GM20431 (cell line): ENCODE measurements at regions not wholly inside any gene's neighbourhood (a gene's known extent, or its start where the extent isn't known, plus 50 kb on each side); places are given as distances from the start of the nearest gene placed in this dataset.

ENCODE experiments used
- in situ Hi-C: fragments of 300-500 bp; cut with MseI, MboI; formaldehyde crosslinking; loops from one replicate; pipeline ENCODE4 v1.15.0; 2020; ENCODE audit warnings: low sequenced_read_pairs; ENCODE audit not compliant: unreplicated experiment

DNA sequence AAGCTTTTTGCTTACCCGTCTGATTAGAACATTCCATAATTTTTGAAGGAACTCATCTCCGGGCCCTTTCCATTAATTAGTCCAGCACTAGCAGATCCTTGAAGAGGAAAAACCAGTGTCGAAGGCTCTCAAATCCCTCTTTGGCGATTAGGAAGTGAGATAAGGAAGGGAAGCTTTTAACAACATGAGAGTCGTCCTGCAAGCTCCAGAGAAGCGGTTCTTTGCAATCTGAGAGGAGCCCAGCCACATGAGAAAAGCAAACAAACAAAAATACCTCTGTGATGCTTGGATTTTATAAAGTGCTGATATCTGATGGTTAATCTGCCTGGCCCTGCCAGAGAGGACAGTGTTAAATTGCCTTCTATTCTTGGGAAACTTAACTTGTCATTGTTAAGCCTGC, 339.8 kb upstream of the SALL1 start:
- in situ Hi-C loops: no loop called here

GRCh38 chr16:51487880-51488279, 336.8 kb upstream of the SALL1 start:
- in situ Hi-C loops: no loop called here

- in situ Hi-C loops: no loop called here
Observed at GRCh38 chr16:51474414-51475091, 323.5 kb upstream of the SALL1 start.

- in situ Hi-C loops: no loop called here
Observed at GRCh38 chr16:51473091-51473490, 322.0 kb upstream of the SALL1 start.

DNA sequence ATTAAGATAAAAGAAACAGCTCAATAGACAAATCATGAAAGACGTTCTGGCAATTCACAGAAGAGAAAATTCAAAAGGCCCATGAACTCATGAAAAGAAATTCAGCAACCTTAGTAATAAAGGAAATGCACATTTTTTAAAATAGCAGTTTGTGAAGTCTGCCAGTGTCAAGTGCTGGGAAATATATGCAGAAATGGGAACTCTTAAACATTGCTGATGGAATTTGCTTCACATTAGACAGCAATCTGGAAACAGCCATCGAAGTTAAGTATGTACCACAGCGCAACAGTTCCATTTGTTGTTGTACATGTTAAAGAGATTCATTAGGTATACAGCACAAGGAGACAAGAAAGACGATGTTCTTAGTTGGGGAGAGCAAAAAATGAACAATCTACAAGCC, 319.4 kb upstream of the SALL1 start:
- in situ Hi-C loops: no loop called here

DNA sequence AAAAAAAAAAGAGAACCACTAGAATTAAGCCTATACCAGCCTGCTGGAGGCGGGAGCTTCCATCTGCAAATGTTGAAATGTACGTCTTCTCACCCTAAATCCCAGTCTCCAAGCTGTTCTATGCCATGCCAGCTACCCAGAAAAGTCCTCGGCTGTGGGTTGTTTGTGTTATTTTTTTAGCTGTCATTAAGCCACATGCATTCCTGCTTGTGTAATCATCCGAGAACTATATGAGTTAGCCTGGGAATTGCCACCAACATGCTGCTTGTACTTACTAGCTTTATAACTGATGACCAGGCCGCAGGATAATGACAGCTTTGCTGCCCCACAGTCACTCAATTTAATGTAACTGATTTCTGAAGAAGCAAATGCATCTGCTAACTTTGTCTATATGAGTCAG, 313.9 kb upstream of the SALL1 start:
- in situ Hi-C loops: no loop called here

DNA sequence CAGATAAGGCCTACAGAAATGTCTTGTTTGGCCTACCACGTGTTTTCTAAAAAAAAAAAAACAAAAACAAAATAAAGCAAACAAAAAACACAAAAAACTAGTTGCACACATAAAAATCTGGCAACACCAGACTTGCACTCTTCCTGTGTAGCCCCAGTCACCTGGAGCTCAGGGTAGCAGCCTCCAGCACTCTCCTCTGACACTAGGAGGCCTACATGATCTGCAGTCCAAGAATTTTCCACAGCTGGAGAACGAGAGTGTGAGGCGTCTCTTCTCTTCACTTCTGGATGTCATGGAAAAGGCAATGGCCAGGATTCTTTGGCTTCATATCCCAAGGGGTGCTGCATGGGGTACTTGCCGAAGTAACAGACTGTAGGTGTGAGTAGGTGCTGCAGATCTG, 310.2 kb upstream of the SALL1 start:
- in situ Hi-C loops: no loop called here

DNA sequence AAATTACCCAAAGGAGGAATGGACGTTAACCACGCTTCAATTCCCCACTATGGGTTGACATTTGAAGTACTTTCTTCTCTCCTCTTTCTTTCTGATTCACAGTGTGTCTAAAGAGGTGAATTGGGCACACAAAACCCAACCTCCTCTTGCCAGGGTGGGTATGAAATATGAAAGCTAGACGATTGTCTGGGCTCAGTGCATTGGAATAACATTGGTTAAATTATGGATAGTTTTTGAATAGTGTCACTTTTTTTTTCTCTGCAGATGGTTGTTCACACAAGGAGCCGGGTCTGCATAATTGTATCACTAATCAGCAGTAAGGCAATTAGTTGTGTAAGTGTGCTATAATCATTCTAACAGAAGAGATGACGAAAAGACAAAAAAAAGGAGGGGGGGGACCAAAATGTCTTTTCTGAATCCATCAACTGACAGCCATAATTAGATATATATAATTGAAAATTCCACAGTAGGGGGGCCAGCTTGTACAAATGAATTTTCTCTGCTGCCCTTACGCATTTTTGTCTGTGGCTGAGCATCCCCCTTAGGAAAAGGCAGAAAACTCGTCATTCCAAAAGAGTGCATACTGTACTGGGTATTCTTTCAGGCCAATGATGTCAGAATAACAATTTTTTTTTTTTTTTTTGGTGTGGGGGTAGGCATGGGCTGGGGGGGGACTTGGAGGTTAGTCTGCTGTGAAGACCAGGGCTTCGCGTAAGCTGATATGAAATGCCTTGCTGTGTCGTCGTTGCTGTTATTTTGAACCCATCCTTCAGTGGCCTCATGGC, 307.5 kb upstream of the SALL1 start:
- in situ Hi-C loops: no loop called here

DNA sequence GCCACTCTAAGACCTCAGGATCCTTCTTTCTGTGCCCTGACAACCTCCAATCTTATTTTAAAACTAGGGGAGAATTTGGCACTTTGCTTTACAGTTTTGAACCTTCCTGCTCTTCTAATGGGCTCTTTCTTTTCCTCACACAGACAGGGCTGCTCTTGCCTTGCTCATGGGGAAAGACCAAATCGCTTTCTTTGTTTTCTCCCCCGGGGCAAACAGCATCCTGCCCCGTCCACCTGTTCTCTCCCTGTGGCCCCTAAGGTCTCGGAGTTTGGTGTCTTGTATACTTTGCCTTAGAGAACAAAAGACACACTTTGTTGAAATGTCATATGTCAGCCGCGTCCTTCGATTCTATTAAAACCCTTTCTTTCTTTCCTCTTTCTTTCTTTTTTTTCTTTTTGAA, 306.7 kb upstream of the SALL1 start:
- in situ Hi-C loops: no loop called here

DNA sequence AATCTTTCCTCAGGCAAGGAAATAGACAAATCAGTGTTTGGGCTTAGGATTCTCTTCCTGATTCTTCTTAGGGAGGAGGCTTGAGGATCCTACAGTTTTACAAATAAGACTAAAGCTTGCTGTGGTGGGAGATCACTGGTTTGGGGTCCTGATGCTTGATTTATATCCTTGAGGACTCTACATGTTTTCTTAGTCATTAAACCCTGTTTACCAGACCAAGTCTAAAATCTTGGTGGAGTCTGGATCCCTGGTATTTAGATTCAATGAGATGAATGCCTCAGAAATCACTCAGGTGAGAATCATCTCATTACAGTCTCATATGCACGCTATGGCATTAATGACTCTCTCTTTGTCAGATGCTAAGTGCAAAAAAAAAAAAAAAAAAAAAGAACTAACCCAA, 304.3 kb upstream of the SALL1 start:
- in situ Hi-C loops: no loop called here

DNA sequence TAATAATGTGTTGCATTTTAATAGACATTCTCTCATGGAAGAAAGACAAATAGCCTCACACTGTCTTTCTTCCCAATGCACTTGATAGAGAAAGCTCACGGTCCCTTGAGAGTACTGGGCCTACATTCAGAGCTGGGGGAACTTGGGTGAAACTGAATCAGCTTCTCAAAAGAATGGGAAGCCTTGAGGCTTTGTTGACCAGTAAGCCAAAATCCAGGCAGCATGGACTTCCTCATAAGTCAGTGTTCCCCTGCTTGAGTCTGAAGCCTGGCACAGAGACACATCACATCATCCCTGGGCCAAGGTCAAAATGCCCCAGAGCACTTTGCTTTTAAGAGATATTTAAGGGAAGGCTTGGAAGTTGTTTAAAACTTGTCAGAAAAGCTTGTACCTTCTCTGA, 302.2 kb upstream of the SALL1 start:
- in situ Hi-C loops: no loop called here

- in situ Hi-C loops: no loop called here
Observed at GRCh38 chr16:51450909-51451308, 299.8 kb upstream of the SALL1 start.

DNA sequence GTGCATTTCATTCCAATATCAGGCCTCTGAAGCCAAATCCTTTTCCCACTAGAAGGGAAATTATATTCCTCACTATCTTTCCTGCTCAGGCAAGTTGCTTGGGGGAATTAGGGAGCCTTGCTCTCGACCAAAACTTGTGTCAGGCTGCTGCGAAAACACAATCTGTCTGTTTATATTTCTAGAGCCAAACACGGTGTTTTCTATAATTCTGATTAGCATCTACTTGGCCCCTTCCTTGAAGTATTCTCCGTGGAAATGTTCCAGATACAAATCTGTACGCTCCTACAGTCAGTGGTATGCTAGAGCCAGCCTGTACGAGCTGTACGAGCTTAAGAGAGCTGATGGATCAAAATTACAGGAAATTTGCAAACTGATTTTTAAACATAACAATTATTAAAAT, 299.3 kb upstream of the SALL1 start:
- in situ Hi-C loops: no loop called here

DNA sequence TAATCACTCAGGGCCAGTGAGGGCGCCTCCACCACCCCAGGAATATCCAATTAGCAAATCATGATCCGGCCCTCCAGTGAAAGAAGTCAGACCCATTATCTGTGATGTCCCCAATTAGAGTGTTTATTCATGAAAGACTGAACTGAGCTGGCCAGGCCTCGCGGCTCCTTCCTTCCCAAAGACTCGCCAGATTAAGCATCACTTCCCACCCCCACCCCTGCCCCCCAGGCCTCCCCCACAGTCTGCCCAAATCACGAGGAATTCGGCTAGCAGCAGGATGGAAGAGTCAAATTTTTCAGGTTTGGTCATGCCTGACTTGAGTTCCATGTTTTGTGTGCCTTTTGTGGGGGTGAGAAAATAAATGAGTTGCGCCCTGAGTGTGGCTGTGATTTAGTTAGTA, 298.4 kb upstream of the SALL1 start:
- in situ Hi-C loops: no loop called here

GRCh38 chr16:51445250-51445649, 294.2 kb upstream of the SALL1 start:
- in situ Hi-C loops: no loop called here

DNA sequence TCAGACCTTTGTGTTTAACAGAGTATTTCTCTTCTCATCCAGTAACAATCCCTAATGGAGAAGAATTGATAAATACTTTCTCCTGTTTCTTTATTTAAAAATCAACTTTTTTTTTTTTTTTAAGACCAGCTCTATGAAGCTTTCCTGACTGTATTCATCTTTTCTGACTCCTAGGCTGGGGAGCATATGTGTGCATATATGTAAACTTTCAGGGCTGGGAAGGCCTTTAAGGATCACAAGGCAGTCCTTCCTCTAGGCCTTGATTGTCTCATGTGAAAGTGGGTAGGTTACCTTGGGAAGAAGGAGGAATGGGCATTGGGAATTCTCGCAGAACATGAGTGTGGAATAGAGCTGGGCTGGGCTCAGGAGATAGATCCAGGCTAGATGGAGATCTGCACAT, 292.9 kb upstream of the SALL1 start:
- in situ Hi-C loops: no loop called here

DNA sequence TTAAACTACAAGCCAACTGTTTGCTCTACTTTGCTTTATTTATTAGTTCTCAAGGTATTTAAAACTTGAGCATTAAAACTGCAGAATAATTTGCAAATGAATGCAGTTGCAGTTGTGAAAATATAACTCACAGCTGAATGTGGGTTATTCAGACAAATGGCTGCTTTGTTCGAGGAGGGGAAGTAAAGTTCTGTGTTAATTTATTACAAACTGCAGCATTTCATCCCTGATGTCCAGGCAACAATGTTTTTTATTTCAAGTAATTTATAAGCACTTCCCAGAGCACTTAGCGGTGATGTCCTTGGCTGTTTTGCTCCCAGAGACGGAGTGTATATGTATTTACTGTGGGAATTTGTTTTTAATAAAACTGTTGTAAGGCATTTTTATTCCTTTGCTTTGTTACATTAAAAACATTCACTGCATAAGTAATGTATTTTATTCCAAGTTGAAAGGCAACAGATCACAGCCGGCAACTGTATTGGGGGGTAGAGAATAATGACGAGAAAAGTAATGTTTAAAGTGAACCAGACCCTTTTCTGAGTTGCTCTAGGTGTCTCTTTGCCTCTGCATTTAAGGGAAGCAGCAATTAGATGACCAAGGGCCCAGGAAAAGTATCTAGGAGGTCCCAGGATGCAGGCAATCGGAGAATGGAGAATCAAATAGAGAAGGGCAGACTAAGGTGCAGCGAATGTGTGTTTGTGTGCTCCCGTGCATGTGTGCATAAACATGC, 291.2 kb upstream of the SALL1 start:
- in situ Hi-C loops: no loop called here

- in situ Hi-C loops: no loop called here
Observed at GRCh38 chr16:51440131-51440889, 289.2 kb upstream of the SALL1 start.

- in situ Hi-C loops: no loop called here
Observed at GRCh38 chr16:51439271-51439670, 288.2 kb upstream of the SALL1 start.

GRCh38 chr16:51436742-51437141, 285.7 kb upstream of the SALL1 start:
- in situ Hi-C loops: no loop called here
